ENCODE measurements at regions not wholly inside any gene's neighbourhood (a gene's known extent, or its start where the extent isn't known, plus 50 kb on each side); places are given as distances from the start of the nearest gene placed in this dataset.

GRCh38 chr12:69036533-69036932 is 103.6 kb upstream of the CPM start:
- H2BK12ac ChIP-seq (ENCODE audit: low read length in 2 of 2), result no peak overlapping the region
- H3K79me1 ChIP-seq (replicated peaks; ENCODE audit: low read length, poor library complexity, severe bottlenecking), result no peaks in the 10 kb centered on the region
- 94% methylated on average over 7 of the region's 7 CpGs for WGBS
- H3K27me3 ChIP-seq (ENCODE audit: control insufficient read depth in 1 of 2, insufficient read depth in 1 of 2, low read length in 2 of 2), result no peaks in the 10 kb centered on the region
- no peak overlapping the region for H3K9ac ChIP-seq (ENCODE audit: low read length)
- H3K23ac ChIP-seq (ENCODE audit: low read length in 2 of 2), result no peak overlapping the region
- no peak overlapping the region for H3K4me3 ChIP-seq (ENCODE audit: insufficient read depth in 1 of 2, low read depth in 1 of 2, low read length in 2 of 2)
- no peak overlapping the region for H2BK15ac ChIP-seq (ENCODE audit: low read depth, poor library complexity, severe bottlenecking)
- H3K36me3 ChIP-seq (ENCODE audit: control insufficient read depth in 1 of 2, insufficient read depth in 2 of 2, low read depth in 1 of 2, low read length in 2 of 2), result no peaks in the 10 kb centered on the region
- no peak overlapping the region for H3K4ac ChIP-seq (ENCODE audit: low read depth in 1 of 2, low read length in 2 of 2)
- H3K4me2 ChIP-seq (ENCODE audit: low read length, poor library complexity, severe bottlenecking), result no peak overlapping the region
- H2BK5ac ChIP-seq (ENCODE audit: low read depth, low read length, poor library complexity, severe bottlenecking), result no peak overlapping the region
- no peaks in the 10 kb centered on the region for H3K9me3 ChIP-seq (ENCODE audit: control insufficient read depth, low read length)
- no peak overlapping the region for H4K91ac ChIP-seq (ENCODE audit: low read length)
- H3K18ac ChIP-seq (ENCODE audit: low read depth in 1 of 2, low read length in 2 of 2), result no peak overlapping the region
- H3K27ac ChIP-seq (ENCODE audit: low read length, poor library complexity, severe bottlenecking), result no peak overlapping the region
- no peak overlapping the region for H2AFZ ChIP-seq (ENCODE audit: low read depth, low read length)
- no peak overlapping the region for H3K14ac ChIP-seq (ENCODE audit: low read length in 2 of 2)
- no peak overlapping the region for H2AK5ac ChIP-seq (ENCODE audit: low read length, severe bottlenecking)
- no peak overlapping the region for H4K8ac ChIP-seq (ENCODE audit: low read length)
- no peak for DNase-seq
- H2BK120ac ChIP-seq (ENCODE audit: low read depth, low read length), result no peak overlapping the region
- no peaks in the 10 kb centered on the region for H3K4me1 ChIP-seq (ENCODE audit: control insufficient read depth, insufficient read depth, low read depth, low read length)

GRCh38 chr12:69036999-69037398 is 104.0 kb upstream of the CPM start:
- H3K27me3 ChIP-seq (ENCODE audit: control insufficient read depth in 1 of 2, insufficient read depth in 1 of 2, low read length in 2 of 2), result no peaks in the 10 kb centered on the region
- no peak overlapping the region for H2BK5ac ChIP-seq (ENCODE audit: low read depth, low read length, poor library complexity, severe bottlenecking)
- H3K23ac ChIP-seq (ENCODE audit: low read length in 2 of 2), result no peak overlapping the region
- no peak overlapping the region for H3K4ac ChIP-seq (ENCODE audit: low read depth in 1 of 2, low read length in 2 of 2)
- no peaks in the 10 kb centered on the region for H3K9me3 ChIP-seq (ENCODE audit: control insufficient read depth, low read length)
- peak overlapping the region; percentile 40 for H3K4me2 ChIP-seq (ENCODE audit: low read length, poor library complexity, severe bottlenecking)
- no peak overlapping the region for H3K27ac ChIP-seq (ENCODE audit: low read length, poor library complexity, severe bottlenecking)
- H2BK120ac ChIP-seq (ENCODE audit: low read depth, low read length), result no peak overlapping the region
- no peak overlapping the region for H2BK12ac ChIP-seq (ENCODE audit: low read length in 2 of 2)
- no peak overlapping the region for H3K14ac ChIP-seq (ENCODE audit: low read length in 2 of 2)
- no peak overlapping the region for H3K9ac ChIP-seq (ENCODE audit: low read length)
- H3K4me1 ChIP-seq (ENCODE audit: control insufficient read depth, insufficient read depth, low read depth, low read length), result no peaks in the 10 kb centered on the region
- H4K8ac ChIP-seq (ENCODE audit: low read length), result no peak overlapping the region
- H3K18ac ChIP-seq (ENCODE audit: low read depth in 1 of 2, low read length in 2 of 2), result no peak overlapping the region
- no peak overlapping the region for H2BK15ac ChIP-seq (ENCODE audit: low read depth, poor library complexity, severe bottlenecking)
- no peaks in the 10 kb centered on the region for H3K79me1 ChIP-seq (replicated peaks; ENCODE audit: low read length, poor library complexity, severe bottlenecking)
- WGBS, result 91% methylated on average over 4 of the region's 4 CpGs
- no peak overlapping the region for H3K4me3 ChIP-seq (ENCODE audit: insufficient read depth in 1 of 2, low read depth in 1 of 2, low read length in 2 of 2)
- no peaks in the 10 kb centered on the region for H3K36me3 ChIP-seq (ENCODE audit: control insufficient read depth in 1 of 2, insufficient read depth in 2 of 2, low read depth in 1 of 2, low read length in 2 of 2)
- no peak overlapping the region for H2AK5ac ChIP-seq (ENCODE audit: low read length, severe bottlenecking)
- DNase-seq, result no peak
- no peak overlapping the region for H2AFZ ChIP-seq (ENCODE audit: low read depth, low read length)
- H4K91ac ChIP-seq (ENCODE audit: low read length), result no peak overlapping the region

GRCh38 chr12:69039911-69040310 is 106.9 kb upstream of the CPM start:
- no peak overlapping the region for H3K4ac ChIP-seq (ENCODE audit: low read depth in 1 of 2, low read length in 2 of 2)
- no CpG with 5 or more reads among the region's 2 CpGs for WGBS
- no peak overlapping the region for H2AK5ac ChIP-seq (ENCODE audit: low read length, severe bottlenecking)
- H3K23ac ChIP-seq (ENCODE audit: low read length in 2 of 2), result no peak overlapping the region
- no peaks in the 10 kb centered on the region for H3K36me3 ChIP-seq (ENCODE audit: control insufficient read depth in 1 of 2, insufficient read depth in 2 of 2, low read depth in 1 of 2, low read length in 2 of 2)
- no peak overlapping the region for H3K9ac ChIP-seq (ENCODE audit: low read length)
- no peak overlapping the region for H4K91ac ChIP-seq (ENCODE audit: low read length)
- no peak overlapping the region for H2BK120ac ChIP-seq (ENCODE audit: low read depth, low read length)
- no peaks in the 10 kb centered on the region for H3K9me3 ChIP-seq (ENCODE audit: control insufficient read depth, low read length)
- H3K27ac ChIP-seq (ENCODE audit: low read length, poor library complexity, severe bottlenecking), result no peak overlapping the region
- no peak overlapping the region for H2BK12ac ChIP-seq (ENCODE audit: low read length in 2 of 2)
- H4K8ac ChIP-seq (ENCODE audit: low read length), result no peak overlapping the region
- no peak overlapping the region for H3K4me2 ChIP-seq (ENCODE audit: low read length, poor library complexity, severe bottlenecking)
- H3K4me1 ChIP-seq (ENCODE audit: control insufficient read depth, insufficient read depth, low read depth, low read length), result peaks cover 5% of the 10 kb centered on the region
- no peak overlapping the region for H2AFZ ChIP-seq (ENCODE audit: low read depth, low read length)
- no peak overlapping the region for H2BK15ac ChIP-seq (ENCODE audit: low read depth, poor library complexity, severe bottlenecking)
- no peak overlapping the region for H3K18ac ChIP-seq (ENCODE audit: low read depth in 1 of 2, low read length in 2 of 2)
- no peaks in the 10 kb centered on the region for H3K27me3 ChIP-seq (ENCODE audit: control insufficient read depth in 1 of 2, insufficient read depth in 1 of 2, low read length in 2 of 2)
- no peaks in the 10 kb centered on the region for H3K79me1 ChIP-seq (replicated peaks; ENCODE audit: low read length, poor library complexity, severe bottlenecking)
- no peak overlapping the region for H3K14ac ChIP-seq (ENCODE audit: low read length in 2 of 2)
- H2BK5ac ChIP-seq (ENCODE audit: low read depth, low read length, poor library complexity, severe bottlenecking), result no peak overlapping the region
- no peak overlapping the region for H3K4me3 ChIP-seq (ENCODE audit: insufficient read depth in 1 of 2, low read depth in 1 of 2, low read length in 2 of 2)
- DNase-seq, result no peak

DNA sequence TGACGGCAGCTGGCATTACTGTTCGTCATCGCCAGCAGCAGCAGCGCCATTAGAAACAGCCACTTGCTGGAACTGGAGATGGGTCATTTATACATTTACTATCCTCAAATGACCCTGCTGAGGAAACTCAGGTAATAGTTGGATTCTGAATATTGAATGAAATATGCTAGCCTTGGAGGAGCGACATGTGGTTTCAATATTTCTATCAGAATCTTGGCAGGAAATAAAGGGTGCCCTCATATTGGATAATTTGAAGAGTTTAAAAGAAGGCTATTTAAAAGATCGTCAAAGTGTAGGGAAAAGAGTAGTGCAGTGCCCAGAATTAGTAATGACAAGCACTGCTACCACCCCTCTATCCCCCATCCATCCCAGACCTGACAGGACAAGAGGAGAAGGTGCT is 109.6 kb upstream of the CPM start:
- no peak overlapping the region for H3K4ac ChIP-seq (ENCODE audit: low read depth in 1 of 2, low read length in 2 of 2)
- no peaks in the 10 kb centered on the region for H3K27me3 ChIP-seq (ENCODE audit: control insufficient read depth in 1 of 2, insufficient read depth in 1 of 2, low read length in 2 of 2)
- H3K4me2 ChIP-seq (ENCODE audit: low read length, poor library complexity, severe bottlenecking), result no peak overlapping the region
- no peak overlapping the region for H4K8ac ChIP-seq (ENCODE audit: low read length)
- no peak overlapping the region for H2BK5ac ChIP-seq (ENCODE audit: low read depth, low read length, poor library complexity, severe bottlenecking)
- no peak overlapping the region for H3K4me3 ChIP-seq (ENCODE audit: insufficient read depth in 1 of 2, low read depth in 1 of 2, low read length in 2 of 2)
- no peak overlapping the region for H2BK12ac ChIP-seq (ENCODE audit: low read length in 2 of 2)
- no peaks in the 10 kb centered on the region for H3K36me3 ChIP-seq (ENCODE audit: control insufficient read depth in 1 of 2, insufficient read depth in 2 of 2, low read depth in 1 of 2, low read length in 2 of 2)
- H3K9ac ChIP-seq (ENCODE audit: low read length), result no peak overlapping the region
- 96% methylated on average over 4 of the region's 6 CpGs for WGBS
- H3K4me1 ChIP-seq (ENCODE audit: control insufficient read depth, insufficient read depth, low read depth, low read length), result peaks cover 6% of the 10 kb centered on the region
- no peak overlapping the region for H4K91ac ChIP-seq (ENCODE audit: low read length)
- H3K18ac ChIP-seq (ENCODE audit: low read depth in 1 of 2, low read length in 2 of 2), result no peak overlapping the region
- DNase-seq, result no peak
- no peak overlapping the region for H2AK5ac ChIP-seq (ENCODE audit: low read length, severe bottlenecking)
- no peak overlapping the region for H3K27ac ChIP-seq (ENCODE audit: low read length, poor library complexity, severe bottlenecking)
- H2BK15ac ChIP-seq (ENCODE audit: low read depth, poor library complexity, severe bottlenecking), result no peak overlapping the region
- no peak overlapping the region for H3K14ac ChIP-seq (ENCODE audit: low read length in 2 of 2)
- H3K79me1 ChIP-seq (replicated peaks; ENCODE audit: low read length, poor library complexity, severe bottlenecking), result no peaks in the 10 kb centered on the region
- no peak overlapping the region for H2AFZ ChIP-seq (ENCODE audit: low read depth, low read length)
- H2BK120ac ChIP-seq (ENCODE audit: low read depth, low read length), result no peak overlapping the region
- H3K23ac ChIP-seq (ENCODE audit: low read length in 2 of 2), result no peak overlapping the region
- H3K9me3 ChIP-seq (ENCODE audit: control insufficient read depth, low read length), result no peaks in the 10 kb centered on the region

All from mesenchymal stem cell (in vitro differentiated cells and primary cell).